ENCODE measurements at regions not wholly inside any gene's neighbourhood (a gene's known extent, or its start where the extent isn't known, plus 50 kb on each side); places are given as distances from the start of the nearest gene placed in this dataset.
"Not testable (repeated sequence)": the region's sequence is repeated elsewhere in the genome, so short reads cannot be mapped to it uniquely, and the experiment has no call there.

DNA sequence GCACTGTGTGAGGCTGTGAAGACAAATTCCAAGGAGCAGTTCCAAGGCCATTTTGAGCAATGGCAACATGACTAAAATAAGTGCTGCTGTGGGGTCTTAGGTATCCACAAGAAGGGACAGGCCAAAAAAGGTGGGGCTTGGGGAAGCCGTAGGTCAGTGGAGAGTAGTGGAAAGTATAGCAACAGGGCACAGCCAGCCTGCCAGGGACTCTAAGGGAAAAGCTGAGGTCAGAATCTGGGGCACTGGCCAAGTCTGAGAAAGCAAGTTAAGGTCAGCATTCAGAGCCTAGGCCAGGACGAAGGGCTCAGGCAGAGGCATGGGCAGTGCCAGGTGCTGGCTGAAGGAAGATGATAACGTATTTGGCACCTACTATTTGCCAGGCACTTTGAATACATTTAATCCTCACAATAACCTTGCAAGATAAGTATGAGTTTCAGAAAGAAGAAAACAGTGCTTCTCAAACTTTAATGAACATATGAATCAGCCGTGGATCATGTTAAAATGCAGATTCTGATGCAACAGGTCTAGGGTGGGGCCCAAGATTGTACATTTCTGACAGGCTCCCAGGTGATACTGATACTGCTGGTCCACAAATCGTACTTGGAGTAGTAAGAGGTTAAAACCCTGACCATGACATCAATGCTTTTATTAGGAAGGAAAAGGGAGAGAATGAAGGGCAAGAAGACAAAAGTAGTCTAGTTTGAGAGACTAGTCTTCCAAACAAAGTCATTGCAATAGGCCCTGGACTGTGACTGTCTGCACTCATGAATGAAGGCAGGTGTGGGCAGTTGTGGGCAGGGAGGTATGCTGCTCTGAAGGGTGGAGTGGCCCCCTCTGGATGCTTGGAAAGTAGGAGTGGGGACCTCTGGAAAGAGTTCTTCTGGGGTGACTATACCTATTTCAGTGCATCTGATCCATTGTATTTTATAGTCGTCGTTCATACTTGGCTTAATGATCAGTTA lies 106.3 kb upstream of the ANKRD28 start:
- DNase-seq: no peak

DNA sequence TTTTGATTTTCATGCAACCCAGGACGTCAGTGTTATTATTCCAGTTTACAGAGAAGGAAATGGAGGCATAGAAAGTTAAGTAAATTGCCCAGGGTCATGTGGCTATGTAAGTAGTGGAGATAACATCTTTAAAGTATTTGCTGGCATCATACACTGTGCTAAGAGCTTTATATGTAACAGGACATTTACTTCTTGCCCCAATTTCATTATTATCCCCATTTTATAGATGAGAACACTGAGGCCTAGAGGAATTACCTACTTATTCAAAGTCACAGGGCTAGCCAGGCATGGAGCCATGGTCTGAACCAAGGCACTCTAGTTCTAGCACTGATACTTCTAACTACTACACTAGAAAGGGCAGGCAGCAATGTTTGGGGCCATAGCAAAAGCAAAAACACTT lies 107.3 kb upstream of the ANKRD28 start:
- no peak for DNase-seq

DNA sequence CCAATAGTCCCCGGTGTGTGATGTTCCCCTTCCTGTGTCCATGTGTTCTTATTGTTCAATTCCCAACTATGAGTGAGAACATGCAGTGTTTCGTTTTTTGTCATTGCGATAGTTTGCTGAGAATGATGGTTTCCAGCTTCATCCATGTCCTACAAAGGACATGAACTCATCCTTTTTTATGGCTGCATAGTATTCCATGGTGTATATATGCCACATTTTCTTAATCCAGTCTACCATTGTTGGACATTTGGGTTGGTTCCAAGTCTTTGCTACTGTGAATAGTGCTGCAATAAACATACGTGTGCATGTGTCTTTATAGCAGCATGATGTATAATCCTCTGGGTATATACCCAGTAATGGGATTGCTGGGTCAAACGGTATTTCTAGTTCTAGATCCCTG lies 109.6 kb upstream of the ANKRD28 start:
- not testable (repeated sequence) for DNase-seq

- no peak for DNase-seq
Measured at GRCh38 chr3:15918988-15919387, 121.2 kb upstream of the ANKRD28 start.

DNA sequence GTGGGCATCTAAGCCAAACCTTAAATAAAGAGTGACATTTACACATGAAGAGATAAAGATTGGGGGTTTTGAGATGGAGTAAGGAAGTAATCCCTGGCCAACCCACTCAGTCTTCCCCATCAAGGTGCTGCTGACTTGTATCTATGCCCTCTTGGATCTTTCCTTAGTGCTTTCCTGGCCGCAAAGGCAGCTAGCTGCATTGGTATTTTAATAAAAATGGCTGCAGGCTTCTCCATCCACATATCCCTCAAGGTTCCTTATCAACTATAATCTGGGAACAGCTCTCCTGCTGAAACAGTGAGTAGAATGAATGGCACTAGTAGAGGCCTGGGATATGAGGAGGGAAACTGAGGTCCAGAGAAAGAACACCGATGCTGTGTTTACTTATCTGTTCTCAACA lies 122.2 kb upstream of the ANKRD28 start:
- no peak for DNase-seq

- no peak for DNase-seq
Measured at GRCh38 chr3:15923640-15924405, 126.0 kb upstream of the ANKRD28 start.

DNA sequence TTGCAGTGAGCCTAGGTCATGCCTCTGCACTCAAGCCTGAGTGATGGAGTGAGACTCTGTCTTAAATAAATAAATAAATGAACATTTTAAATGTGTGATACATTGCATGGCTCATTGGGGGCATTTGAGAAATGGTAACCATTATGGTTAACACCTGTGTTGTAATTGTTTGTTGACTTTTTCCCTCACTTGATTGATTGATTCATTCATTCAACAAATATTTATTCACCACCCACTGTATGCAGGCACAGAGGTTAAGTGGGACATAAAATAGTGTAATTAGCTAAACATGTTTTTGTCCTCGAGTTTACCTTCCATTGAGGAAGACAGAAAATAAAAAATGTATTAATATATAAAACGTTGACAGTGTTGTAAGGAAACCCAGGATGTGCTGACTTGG lies 127.1 kb upstream of the ANKRD28 start:
- no peak for DNase-seq

DNA sequence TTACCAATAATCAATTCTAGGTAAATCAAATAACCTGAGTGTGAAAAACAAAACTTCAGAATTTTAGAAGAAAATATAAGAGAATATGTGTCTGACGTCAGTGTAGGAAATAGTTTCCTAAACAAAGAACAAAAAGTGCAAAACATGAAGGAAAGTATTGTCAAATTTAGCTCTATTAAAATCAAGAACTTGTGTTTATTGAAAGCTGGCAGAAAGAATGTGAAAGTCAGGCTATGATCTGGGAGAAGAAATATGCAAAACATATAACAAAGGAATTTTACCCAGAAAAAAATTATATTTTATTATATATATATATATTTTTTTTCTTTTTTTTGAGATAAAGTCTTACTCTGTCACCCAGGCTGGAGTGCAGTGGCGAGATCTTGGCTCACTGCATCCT lies 129.1 kb upstream of the ANKRD28 start:
- DNase-seq: no peak

DNA sequence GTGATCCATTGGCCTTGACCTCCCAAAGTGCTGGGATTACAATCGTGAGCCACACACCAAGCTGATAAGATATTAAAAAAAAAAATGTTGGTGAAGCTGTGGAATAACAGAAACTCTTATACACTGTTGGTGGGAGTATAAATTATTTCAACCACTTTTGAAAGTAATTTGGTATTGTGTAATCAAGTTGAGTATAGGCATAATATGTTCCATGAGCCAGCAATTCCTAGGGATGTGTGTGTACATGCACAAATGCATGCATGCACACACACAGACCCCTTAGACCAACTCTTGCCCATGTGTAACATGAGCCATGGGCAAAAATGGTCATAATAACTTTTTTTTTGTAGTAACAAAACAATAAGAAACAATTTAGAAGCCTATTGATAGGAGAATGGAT lies 130.2 kb upstream of the ANKRD28 start:
- DNase-seq: no peak

DNA sequence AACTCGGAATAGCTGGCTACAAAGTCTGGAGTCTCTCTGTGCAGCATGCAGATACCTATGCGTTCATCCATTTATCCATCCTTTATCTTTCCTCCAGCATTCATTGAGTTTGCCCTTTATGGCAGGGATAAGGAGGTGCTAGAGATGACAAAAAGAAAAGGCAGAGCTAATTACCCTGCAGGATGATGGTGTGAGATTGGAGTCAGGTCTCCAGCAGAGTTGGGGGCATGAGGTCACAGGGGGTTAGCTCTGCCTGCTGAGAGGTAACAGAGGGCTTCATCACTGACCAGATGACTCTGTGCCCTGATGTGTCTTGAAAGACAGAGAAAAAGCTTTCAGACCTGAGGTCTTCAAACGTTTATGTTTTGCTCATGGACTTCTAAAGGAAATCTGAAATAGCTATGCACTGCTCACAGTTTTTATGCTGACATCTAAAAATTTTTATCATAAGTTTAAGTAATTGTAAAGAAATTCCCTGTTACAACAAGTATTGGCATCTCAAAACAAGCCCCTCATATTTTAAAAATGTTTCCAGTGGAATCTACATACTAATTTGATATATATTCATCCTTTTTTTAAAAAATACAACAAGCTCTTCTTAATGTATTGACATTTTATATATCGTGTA lies 132.3 kb upstream of the ANKRD28 start:
- no peak for DNase-seq

- no peak for DNase-seq
Measured at GRCh38 chr3:15932348-15933300, 134.8 kb upstream of the ANKRD28 start.

GRCh38 chr3:15933439-15934139 lies 135.8 kb upstream of the ANKRD28 start:
- DNase-seq: no peak

GRCh38 chr3:15934389-15935195 lies 136.8 kb upstream of the ANKRD28 start:
- DNase-seq: no peak

- DNase-seq: no peak
Measured at GRCh38 chr3:15936312-15936711, 138.5 kb upstream of the ANKRD28 start.

DNA sequence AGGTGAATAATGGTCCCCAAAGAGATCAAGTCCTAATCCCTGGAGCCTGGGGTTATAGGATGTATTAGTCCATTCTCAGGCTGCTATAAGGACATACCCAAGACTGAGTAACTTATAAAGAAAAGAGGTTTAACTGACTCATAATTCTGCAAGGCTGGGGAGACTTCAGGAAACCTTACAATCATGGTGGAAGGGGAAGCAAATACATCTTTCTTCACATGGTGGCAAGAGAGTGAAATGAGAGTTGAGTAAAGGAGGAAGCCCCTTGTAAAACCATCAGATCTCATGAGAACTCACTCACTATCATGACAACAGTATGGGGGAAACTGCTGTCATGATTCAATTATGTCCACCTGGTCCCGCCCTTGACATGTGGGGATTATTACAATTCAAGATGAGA lies 142.9 kb upstream of the ANKRD28 start:
- no peak for DNase-seq

- not testable (repeated sequence) for DNase-seq
Measured at GRCh38 chr3:15941457-15941856, 143.7 kb upstream of the ANKRD28 start.

GRCh38 chr3:15941958-15942357 lies 144.2 kb upstream of the ANKRD28 start:
- no peak for DNase-seq

GRCh38 chr3:15942462-15942861 lies 144.7 kb upstream of the ANKRD28 start:
- DNase-seq: no peak

DNA sequence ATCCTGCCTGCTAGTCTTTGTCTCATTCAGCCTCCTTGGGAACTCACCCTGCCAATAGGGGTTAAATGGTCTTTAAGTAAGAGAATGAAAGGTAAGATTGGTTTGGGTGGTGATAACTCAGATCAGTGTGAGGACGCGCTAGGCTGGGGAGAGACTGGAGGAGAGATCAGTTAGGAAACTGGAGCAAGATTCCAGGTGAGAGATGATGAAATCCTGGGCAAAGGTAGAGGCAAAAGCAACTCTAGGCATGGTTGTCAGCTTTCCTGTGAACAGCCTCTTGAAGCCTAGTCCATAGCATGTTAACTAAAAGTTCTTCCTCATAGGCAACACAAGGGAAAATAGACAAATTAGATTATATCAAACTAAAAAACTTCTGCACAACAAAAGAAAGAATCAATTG lies 145.2 kb upstream of the ANKRD28 start:
- DNase-seq: no peak

DNA sequence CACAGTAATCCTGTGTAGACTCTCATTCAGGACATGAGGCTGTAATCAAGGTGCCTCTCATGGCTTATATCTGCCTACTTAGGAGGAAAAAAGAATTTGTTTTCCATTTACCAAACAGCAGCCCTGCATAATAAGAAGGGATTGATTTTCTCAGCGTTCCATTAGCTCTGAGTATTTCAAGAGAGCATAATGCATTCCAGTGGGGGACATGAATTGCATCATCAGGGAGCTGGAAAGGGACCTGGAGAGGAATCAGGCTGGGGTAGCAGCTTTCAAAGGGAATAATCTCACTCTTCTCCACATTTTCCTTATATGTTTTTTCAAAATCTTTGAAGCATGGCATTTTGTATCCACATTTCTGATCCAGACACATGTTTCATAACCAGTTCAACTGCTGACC lies 150.6 kb upstream of the ANKRD28 start:
- no peak for DNase-seq

Measured in GOT3 (cell line).